Prostate gland (tissue), 2 donors: ENCODE measurements at regions not wholly inside any gene's neighbourhood (a gene's known extent, or its start where the extent isn't known, plus 50 kb on each side); places are given as distances from the start of the nearest gene placed in this dataset.

ENCODE experiments used
- CTCF ChIP-seq, 4 experiments: fragments of 200-600 bp in 2 of 4; fragments of 450-650 bp in 2 of 4; sonication (generic) in 2 of 4; IDR thresholded peaks; 1 replicate in 3 of 4; 2 replicates in 1 of 4; pipeline ENCODE4 v1.5.1; 2016 to 2019; ENCODE audit warnings: antibody characterized with exemption in 4 of 4, mild to moderate bottlenecking in 2 of 4, moderate library complexity in 2 of 4
- POLR2AphosphoS5 ChIP-seq: sonication (generic); formaldehyde crosslinking; IDR thresholded peaks from one replicate; pipeline ENCODE4 v1.6.1; 2017; ENCODE audit warnings: antibody characterized with exemption

DNA sequence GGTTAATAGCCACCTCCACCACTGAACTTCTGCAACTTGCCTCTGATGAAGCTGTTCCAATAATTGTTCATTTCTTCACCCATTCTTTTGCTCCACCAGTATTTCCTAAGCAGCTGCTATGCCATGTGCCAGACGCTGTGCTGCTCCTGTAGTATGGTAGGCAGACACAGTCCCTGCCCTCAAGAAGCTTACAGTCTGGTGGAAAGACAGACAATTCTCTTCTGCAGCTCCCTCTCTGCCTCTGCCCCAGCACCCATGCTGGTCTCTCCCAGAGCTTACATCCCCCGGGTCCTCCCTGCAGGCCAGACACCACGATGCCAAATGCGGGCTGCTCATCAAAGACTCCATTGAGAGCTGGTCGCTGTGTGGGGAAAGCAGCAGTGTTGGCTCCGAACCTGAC lies 111.6 kb upstream of the ESRRB start:
- TF ChIP-seq POLR2AphosphoS5 (no peak), CTCF (IDR thresholded peaks at IDR 0.05) (no peak)
